Gastrocnemius medialis (tissue), 4 donors: ENCODE measurements at regions not wholly inside any gene's neighbourhood (a gene's known extent, or its start where the extent isn't known, plus 50 kb on each side); places are given as distances from the start of the nearest gene placed in this dataset.

Experiments
- ATAC-seq, 2 donors: fragments of 150-250 bp; one replicate each; pipeline ENCODE4 v1.9.1; 2016
- DNase-seq, 2 donors: peaks; one replicate each; pipeline ENCODE4 v3.0.0-alpha.2; 2019
- H3K27ac ChIP-seq, 4 donors: fragments of 200-600 bp; sonication (generic); 1 replicate in 1 of 4; 2 replicates in 3 of 4; pipeline ENCODE4 v1.5.1; 2016 to 2018; ENCODE audit warnings: mild to moderate bottlenecking in 2 of 4, moderate library complexity in 1 of 4
- H3K27me3 ChIP-seq, 3 donors: fragments of 200-600 bp; sonication (generic) in 2 of 3; 1 replicate in 1 of 3; 2 replicates in 2 of 3; pipeline versions ENCODE4 v1.5.1 to v1.6.0; 2016 to 2019; ENCODE audit warnings: mild to moderate bottlenecking in 1 of 3, moderate library complexity in 1 of 3
- H3K36me3 ChIP-seq, 2 donors: fragments of 200-600 bp; sonication (generic) in 1 of 2; one replicate each; pipeline ENCODE4 v1.5.1; 2017 to 2018
- H3K4me1 ChIP-seq, 2 donors: fragments of 200-600 bp; sonication (generic) in 1 of 2; one replicate each; pipeline ENCODE4 v1.5.1; 2016 to 2017; ENCODE audit warnings: mild to moderate bottlenecking in 2 of 2
- H3K4me3 ChIP-seq, 4 donors: fragments of 200-600 bp; sonication (generic) in 3 of 4; 1 replicate in 1 of 4; 2 replicates in 3 of 4; pipeline ENCODE4 v1.5.1; 2016 to 2019; ENCODE audit warnings: mild to moderate bottlenecking in 2 of 4
- H3K9me3 ChIP-seq, 3 donors: fragments of 200-600 bp; sonication (generic) in 2 of 3; 1 replicate in 1 of 3; 2 replicates in 2 of 3; pipeline ENCODE4 v1.5.1; 2016 to 2019
- CTCF ChIP-seq, 5 experiments: fragments of 450-650 bp in 3 of 5; fragments of 200-600 bp in 2 of 5; sonication (generic) in 2 of 5; IDR thresholded peaks in 4 of 5; conservative IDR thresholded peaks in 1 of 5; 1 replicate in 4 of 5; 2 replicates in 1 of 5; pipeline ENCODE4 v1.5.1; 2016 to 2019; ENCODE audit warnings: antibody characterized with exemption in 5 of 5, mild to moderate bottlenecking in 3 of 5, moderate library complexity in 3 of 5
- POLR2A ChIP-seq, 2 donors: fragments of 450-650 bp; IDR thresholded peaks; one replicate each; pipeline ENCODE4 v1.6.1; 2017; ENCODE audit warnings: antibody characterized with exemption in 2 of 2, mild to moderate bottlenecking in 2 of 2, moderate library complexity in 2 of 2
- in situ Hi-C, 4 donors: fragments of 200-750 bp; cut with MboI; loops; one replicate each; pipeline versions ENCODE4 v1.15.0 to v1.8.0; 2017; ENCODE audit warnings: low sequenced_read_pairs in 4 of 4
- intact Hi-C: fragments of 100-400 bp; cut with DNase I; formaldehyde crosslinking; loops from one replicate; pipeline ENCODE4 v1.15.1; 2023; ENCODE audit warnings: low total_unique reads

GRCh38 chr16:79320956-79321355 is 279.6 kb downstream of the MAF start:
- in situ Hi-C loops (no loop called here), intact Hi-C loops (loop anchor here (2.0 kb wide), 1 partner anchor 280 kb away; the partner anchor contains the start of gene MAF)
- Histone ChIP-seq H3K4me3 (no peak overlapping the region), H3K4me1 (peaks cover 14 to 20% of the 10 kb centered on the region in 2 donors), H3K9me3 (no peaks in the 10 kb centered on the region), H3K27me3 (no peaks in the 10 kb centered on the region), H3K27ac (peak overlapping the region in 1 of 4 donors; percentile 2), H3K36me3 (no peaks in the 10 kb centered on the region)
- DNase-seq: peak; percentile 34 to 74
- ATAC-seq: peak; percentile 90 to 95
- peak; percentile 44 to 68 (median 54) for TF ChIP-seq CTCF (IDR thresholded peaks at IDR 0.05 in 4 of 5, conservative IDR thresholded peaks at IDR 0.05 in 1 of 5)
- TF ChIP-seq POLR2A (IDR thresholded peaks at IDR 0.05): no peak

- Histone ChIP-seq H3K9me3 (no peaks in the 10 kb centered on the region), H3K27ac (no peak overlapping the region), H3K27me3 (no peaks in the 10 kb centered on the region), H3K36me3 (no peaks in the 10 kb centered on the region), H3K4me3 (no peak overlapping the region), H3K4me1 (peaks cover 14 to 20% of the 10 kb centered on the region in 2 donors)
- DNase-seq (peak; percentile 43 to 51), ATAC-seq (peak; percentile 80 to 83)
- TF ChIP-seq CTCF (IDR thresholded peaks at IDR 0.05 in 4 of 5, conservative IDR thresholded peaks at IDR 0.05 in 1 of 5) (no peak), POLR2A (IDR thresholded peaks at IDR 0.05) (no peak)
- in situ Hi-C loops (no loop called here), intact Hi-C loops (no loop called here)
These were observed 282.2 kb downstream of the MAF start for GRCh38 chr16:79318143-79318899.

GRCh38 chr16:79317521-79317920 is 283.0 kb downstream of the MAF start:
- H3K27ac ChIP-seq: no peak overlapping the region
- DNase-seq: no peak
- no peaks in the 10 kb centered on the region for H3K36me3 ChIP-seq
- peaks cover 14 to 20% of the 10 kb centered on the region in 2 donors for H3K4me1 ChIP-seq
- ATAC-seq: no peak
- intact Hi-C loops: no loop called here
- in situ Hi-C loops: no loop called here
- H3K9me3 ChIP-seq: no peaks in the 10 kb centered on the region
- no peak overlapping the region for H3K4me3 ChIP-seq
- no peak for TF ChIP-seq CTCF (IDR thresholded peaks at IDR 0.05 in 4 of 5, conservative IDR thresholded peaks at IDR 0.05 in 1 of 5)
- no peak for TF ChIP-seq POLR2A (IDR thresholded peaks at IDR 0.05)
- no peaks in the 10 kb centered on the region for H3K27me3 ChIP-seq

- in situ Hi-C loops: no loop called here
- intact Hi-C loops: no loop called here
- Histone ChIP-seq H3K36me3 (no peaks in the 10 kb centered on the region), H3K4me1 (peaks cover 14 to 20% of the 10 kb centered on the region in 2 donors), H3K27ac (no peak overlapping the region), H3K27me3 (no peaks in the 10 kb centered on the region), H3K9me3 (no peaks in the 10 kb centered on the region), H3K4me3 (no peak overlapping the region)
- no peak for ATAC-seq
- TF ChIP-seq POLR2A (IDR thresholded peaks at IDR 0.05) (no peak), CTCF (IDR thresholded peaks at IDR 0.05 in 4 of 5, conservative IDR thresholded peaks at IDR 0.05 in 1 of 5) (no peak)
- DNase-seq: no peak
These were observed 283.5 kb downstream of the MAF start for GRCh38 chr16:79317026-79317425.
